ENCODE measurements at regions not wholly inside any gene's neighbourhood (a gene's known extent, or its start where the extent isn't known, plus 50 kb on each side); places are given as distances from the start of the nearest gene placed in this dataset.

GRCh38 chr6:27742833-27743573, 169.2 kb downstream of the OR2B2 start:
- TF ChIP-seq POLR2A (IDR thresholded peaks at IDR 0.05) = no peak
- TF ChIP-seq, protein P1, sequence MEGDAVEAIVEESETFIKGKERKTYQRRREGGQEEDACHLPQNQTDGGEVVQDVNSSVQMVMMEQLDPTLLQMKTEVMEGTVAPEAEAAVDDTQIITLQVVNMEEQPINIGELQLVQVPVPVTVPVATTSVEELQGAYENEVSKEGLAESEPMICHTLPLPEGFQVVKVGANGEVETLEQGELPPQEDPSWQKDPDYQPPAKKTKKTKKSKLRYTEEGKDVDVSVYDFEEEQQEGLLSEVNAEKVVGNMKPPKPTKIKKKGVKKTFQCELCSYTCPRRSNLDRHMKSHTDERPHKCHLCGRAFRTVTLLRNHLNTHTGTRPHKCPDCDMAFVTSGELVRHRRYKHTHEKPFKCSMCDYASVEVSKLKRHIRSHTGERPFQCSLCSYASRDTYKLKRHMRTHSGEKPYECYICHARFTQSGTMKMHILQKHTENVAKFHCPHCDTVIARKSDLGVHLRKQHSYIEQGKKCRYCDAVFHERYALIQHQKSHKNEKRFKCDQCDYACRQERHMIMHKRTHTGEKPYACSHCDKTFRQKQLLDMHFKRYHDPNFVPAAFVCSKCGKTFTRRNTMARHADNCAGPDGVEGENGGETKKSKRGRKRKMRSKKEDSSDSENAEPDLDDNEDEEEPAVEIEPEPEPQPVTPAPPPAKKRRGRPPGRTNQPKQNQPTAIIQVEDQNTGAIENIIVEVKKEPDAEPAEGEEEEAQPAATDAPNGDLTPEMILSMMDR (IDR thresholded peaks at IDR 0.05) = no peak

Data from uterus (tissue), 2 donors.